ENCODE measurements at regions not wholly inside any gene's neighbourhood (a gene's known extent, or its start where the extent isn't known, plus 50 kb on each side); places are given as distances from the start of the nearest gene placed in this dataset.

GRCh38 chr16:80447241-80447640 lies 93.6 kb upstream of the DYNLRB2 start:
- TF ChIP-seq CTCF (IDR thresholded peaks at IDR 0.05) (no peak), POLR2A (IDR thresholded peaks at IDR 0.05) (no peak)

Data from lower leg skin (tissue), 3 donors.